Glomerular endothelial cell (primary cell): ENCODE measurements at regions not wholly inside any gene's neighbourhood (a gene's known extent, or its start where the extent isn't known, plus 50 kb on each side); places are given as distances from the start of the nearest gene placed in this dataset.
"Not testable (repeated sequence)": the region's sequence is repeated elsewhere in the genome, so short reads cannot be mapped to it uniquely, and the experiment has no call there.

Experiments used
- DNase-seq: peaks from one replicate; pipeline ENCODE4 v3.0.0-alpha.2; 2011; ENCODE audit warnings: low read depth, low spot score; ENCODE audit errors: extremely low read depth

DNA sequence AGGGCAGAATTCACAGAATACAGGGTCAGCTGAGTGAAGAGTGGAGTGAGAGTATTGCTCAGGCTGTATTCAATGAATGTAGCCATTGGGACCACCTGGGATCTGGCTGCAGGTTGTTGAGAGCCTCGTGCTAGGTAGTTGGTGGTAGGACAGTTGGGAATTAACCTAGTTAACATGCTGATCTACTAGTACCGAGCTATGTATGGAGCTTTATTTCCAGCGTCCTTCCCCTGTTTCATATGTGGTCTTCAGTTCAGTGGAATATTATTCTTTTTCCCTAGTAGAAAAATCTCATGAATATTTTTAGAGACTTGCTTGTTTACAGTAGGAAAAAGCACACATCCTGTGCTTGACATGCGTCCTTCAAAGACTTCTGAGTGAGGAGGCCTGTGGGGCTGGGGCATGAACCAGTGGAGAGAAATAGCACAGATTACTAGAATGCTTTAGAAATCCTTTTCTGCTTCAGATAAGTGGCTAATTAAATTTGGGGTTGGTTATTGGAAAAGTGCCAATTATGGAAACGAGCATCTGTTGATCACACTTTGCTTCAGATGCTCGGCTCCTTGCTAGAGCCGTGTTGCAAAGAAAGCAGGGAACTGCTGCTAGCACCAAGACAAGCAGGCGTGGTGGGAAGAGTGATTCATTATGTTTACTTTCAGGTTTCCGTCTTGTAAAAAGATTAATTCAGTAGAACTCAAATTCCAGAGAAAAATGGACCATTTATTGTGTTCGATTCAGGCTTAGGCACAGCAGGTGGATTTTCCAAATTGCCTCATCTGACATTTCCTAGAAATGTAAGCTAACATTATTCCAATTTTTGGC lies 53.6 kb downstream of the ARF6 start:
- DNase-seq: no peak

GRCh38 chr14:49947506-49947905 lies 54.6 kb downstream of the ARF6 start:
- no peak for DNase-seq

DNA sequence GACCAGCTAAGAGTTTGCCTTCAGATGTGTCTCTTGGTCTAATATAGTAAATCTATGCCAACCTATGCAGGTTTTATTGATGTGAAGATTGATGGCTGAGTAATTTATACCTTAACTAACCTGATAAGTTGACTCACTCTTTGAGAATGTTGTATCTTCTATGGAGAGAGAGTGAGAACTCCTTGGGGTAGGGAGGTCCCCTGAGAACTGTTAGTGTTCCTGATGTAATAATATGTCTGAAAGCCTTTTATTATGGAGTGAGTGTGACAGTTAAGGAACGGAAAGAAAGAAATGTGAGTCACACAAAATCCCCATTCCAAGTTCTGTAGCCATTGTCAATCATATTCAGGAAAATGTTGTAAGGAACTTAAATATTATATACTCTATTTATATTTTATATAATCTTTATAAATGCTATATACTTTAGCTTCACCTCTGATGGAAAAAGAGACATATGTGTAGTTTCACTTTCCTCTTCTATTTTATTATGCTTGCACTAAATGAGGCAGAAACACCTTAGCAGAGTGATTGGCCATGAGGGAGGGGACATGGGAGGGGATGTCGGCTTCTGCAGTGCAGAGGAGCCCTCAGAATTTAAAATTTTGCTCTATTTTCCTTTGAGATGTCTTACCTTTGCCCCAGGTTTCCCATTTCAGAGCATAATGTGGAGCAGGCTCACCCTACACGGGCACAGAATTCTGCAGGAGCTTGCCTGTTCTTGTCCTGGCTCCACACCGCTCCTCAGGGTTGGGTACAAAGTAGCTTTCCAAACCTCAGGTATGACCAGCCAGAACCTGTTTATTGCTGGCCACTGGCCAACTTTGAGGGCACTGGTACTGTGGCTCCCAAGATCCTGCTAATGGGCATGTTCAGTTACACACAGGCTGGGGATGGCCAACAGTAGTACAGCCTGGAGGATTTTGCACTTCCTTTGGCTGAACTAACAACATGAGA lies 57.7 kb downstream of the ARF6 start:
- DNase-seq: no peak

DNA sequence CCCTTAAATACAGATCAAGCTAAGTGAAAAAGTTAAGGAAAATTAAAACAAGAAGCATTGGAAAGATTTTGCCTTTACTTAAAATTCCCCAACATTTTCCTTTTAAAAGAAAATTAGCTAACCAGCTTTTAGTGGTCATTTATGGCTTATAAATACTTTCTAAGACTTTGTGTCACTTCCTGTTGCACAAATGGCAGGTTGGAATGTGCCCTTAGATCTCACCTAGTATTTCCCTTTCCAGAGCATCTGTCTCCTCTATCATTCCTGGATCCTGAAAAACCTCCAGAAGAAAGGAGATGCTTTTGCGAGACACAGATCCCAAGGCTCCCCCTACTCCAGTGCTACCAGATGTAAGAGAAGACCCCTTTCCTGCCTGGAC lies 58.3 kb downstream of the ARF6 start:
- no peak for DNase-seq

GRCh38 chr14:49951691-49952345 lies 58.9 kb downstream of the ARF6 start:
- no peak for DNase-seq

DNA sequence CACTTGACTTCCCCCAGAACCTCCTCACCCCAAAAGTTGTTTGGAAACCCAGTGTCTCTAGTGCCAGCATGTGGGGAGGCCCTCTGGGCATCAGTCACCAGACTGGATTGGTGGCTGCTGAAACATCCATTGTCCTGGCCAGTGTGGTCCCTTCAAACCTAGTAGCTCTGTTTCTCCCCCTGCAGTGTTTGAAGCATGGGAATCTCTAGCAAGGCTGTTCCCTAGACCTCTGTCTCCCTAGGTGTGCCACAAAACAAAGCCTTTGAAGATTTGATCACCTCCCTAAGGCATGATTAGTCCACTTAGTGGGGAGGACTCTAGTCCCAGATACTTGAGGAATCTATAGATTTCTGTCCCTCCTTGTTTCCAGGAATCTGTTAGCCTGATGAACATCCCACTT lies 60.3 kb downstream of the ARF6 start:
- DNase-seq: no peak

DNA sequence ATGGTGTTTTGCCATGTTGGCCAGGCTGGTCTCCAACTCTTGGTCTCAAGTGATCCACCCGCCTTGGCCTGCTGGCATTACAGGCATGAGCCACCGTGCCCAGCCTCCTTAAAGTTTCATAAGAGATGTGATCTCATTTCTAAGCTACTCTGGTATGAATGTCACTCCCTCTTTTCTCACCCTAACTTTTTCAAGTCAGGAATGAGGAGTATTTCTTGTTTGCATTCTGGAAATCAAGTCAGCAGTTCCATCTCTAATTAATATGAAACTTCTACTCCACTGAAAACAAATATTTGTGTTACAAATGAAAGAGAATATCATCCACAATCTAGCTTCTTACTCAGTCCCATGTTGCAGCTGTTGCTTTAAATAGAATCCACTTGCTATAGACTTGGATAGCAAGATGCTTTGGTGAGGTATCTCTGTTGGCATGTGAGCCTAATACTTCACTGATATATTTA lies 61.3 kb downstream of the ARF6 start:
- DNase-seq: no peak

GRCh38 chr14:49955024-49955423 lies 62.1 kb downstream of the ARF6 start:
- DNase-seq: no peak

DNA sequence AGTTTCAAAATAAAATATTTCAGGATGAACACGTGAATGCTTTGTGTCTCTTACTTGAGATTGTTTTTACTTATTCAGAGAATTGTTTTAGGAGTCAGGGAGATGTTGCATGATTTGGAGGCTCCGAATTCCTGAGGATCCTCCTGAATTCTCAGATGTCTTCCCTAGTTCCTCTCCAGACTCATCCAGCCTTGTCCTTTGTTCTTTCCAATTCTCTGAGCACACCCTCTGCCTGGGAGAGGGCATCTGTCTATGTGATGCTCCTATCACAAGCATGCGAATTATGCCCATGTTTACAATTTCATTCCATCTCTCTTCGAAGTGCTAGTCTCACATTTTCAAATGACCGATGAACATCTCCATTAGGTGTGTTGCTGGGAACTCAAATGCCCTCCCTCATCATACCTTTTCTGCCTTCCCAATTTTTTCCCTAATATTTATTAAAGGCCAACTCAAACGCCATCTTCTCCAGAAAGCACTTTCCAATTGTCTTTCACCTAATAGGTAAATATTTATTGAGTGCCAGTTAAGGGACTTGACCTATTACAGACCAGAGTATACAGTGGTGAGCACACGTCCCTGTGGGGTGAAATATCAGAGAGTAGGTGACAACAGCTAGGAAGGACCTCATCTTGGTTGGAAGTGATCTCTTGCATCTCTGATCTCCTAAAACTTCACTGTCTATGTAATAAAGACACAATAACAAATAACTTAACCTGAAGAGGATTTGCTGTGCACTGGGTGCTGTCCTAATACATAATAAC lies 64.4 kb downstream of the ARF6 start:
- DNase-seq: no peak

GRCh38 chr14:49959822-49960408 lies 67.0 kb downstream of the ARF6 start:
- no peak for DNase-seq

- no peak for DNase-seq
Observed at GRCh38 chr14:49960453-49960852, 67.6 kb downstream of the ARF6 start.

DNA sequence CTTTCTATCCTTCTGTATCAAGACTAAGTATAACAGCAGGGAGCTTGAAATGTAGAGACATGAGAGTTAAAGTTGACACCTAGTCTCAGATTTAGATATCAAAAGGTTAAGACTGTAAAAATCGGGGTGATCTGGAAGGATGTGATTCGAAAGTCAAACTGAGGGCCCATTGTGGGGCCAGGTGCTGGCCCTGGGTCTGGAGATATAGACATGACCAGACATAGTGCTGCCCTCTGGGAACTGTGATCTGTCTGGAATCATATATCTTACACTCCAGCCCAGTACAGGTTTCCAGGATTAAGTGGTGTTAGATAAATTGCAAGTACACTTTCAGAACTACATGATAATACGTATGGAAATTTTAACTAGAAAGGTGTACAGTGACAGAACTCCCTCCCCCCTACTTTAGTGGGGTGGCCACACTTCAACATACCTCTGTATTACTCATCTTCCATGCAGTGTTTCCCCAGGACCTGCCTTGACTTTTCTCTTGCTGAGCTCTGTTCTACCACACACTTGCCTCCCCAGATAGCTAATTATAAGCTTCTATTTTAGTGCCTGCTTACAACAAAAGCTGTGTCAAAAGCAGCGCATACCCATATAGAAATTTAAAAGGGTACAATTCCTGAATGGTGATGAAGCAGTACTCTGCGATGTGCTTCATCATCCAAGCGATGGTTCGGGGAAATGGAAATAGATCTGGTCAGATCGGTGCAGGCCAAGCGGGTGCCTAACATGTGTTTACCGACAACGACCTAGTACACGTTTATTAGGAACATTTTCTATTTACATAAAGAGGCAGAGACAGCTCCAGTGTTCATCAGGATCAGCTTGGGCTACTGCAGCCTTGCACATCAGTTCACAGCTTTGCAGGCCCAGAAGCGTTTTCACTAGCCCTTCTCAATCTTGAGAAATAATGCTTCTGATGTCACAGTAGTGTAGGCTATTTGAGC lies 68.7 kb downstream of the ARF6 start:
- no peak for DNase-seq

DNA sequence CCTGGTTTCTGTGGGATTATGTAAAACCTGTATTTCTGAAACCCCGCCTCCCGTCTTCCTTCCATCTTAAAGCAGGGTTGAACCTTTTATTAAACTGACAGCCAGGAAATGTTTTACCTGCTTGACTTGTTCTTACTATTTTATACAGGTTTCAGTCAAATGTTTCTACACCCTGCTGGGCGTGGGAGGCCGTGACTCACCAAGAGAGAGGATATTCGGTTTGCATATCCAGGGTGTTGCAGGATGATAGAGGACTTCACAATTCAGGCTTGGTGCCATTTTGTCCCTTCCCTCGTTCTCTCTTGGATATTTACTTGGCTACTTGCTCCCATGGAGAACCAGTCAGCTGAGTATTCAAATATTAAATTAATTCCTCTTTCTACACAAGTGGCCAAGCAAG lies 69.7 kb downstream of the ARF6 start:
- DNase-seq: no peak

DNA sequence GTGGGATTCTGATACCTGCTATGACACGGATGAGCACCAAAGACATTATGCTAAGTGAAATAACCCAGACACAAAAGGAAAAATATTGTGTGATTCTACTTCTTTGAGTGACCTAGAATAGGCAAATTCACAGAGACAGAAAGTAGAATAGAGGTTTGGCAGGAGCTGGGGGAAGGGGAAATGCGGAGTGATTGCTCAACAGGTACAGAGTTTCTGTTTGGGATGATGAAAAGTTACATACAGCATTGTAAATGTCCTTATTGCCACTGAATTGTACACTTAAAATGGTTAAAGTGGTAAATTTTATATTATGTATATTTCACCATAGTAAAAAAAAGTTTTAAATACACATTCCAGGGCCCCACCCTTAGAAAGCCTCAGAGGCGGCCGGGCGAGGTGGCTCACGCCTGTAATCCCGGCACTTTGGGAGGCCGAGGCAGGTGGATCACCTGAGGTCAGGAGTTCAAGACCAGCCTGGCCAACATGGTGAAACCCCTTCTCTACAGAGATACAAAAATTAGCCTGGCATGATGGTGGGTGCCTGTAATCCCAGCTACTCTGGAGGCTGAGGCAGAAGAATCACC lies 72.3 kb downstream of the ARF6 start:
- DNase-seq: not testable (repeated sequence)

- DNase-seq: no peak
Observed at GRCh38 chr14:49966304-49966809, 73.5 kb downstream of the ARF6 start.

DNA sequence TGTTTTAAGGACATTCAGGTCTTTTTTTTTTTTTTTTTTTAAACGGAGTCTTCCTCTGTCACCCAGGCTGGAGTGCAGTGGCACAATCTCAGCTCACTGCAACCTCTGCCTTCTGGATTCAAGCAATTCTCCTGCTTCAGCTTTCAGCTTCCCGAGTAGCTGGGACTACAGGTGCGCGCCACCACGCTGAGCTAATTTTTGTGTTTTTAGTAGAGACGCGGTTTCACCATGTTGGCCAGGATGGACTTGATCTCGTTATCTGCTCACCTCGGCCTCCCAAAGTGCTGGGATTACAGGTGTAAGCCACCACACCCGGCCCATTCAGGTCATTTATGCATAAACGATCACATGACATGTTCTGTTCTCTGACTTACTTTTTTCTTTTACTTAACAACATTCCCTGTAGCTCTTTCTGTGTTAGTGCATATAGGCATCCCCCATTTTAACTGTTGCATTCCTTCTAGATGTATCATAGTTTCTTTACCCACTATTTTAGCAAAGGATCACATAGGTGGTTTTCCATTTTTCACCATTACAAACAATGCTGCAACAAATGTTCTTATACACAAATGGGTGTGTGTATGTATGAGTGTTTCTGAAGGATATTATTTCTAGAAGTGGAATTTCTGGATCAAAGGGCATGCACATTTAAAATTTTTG lies 74.2 kb downstream of the ARF6 start:
- DNase-seq: no peak

GRCh38 chr14:49969961-49970360 lies 77.1 kb downstream of the ARF6 start:
- no peak for DNase-seq
